ENCODE measurements at regions not wholly inside any gene's neighbourhood (a gene's known extent, or its start where the extent isn't known, plus 50 kb on each side); places are given as distances from the start of the nearest gene placed in this dataset.
"Not testable (repeated sequence)": the region's sequence is repeated elsewhere in the genome, so short reads cannot be mapped to it uniquely, and the experiment has no call there.

- H3K9ac ChIP-seq (ENCODE audit: low read length); H3K4me1 ChIP-seq (ENCODE audit: low read length): not testable (repeated sequence)
Measured at GRCh38 chr14:71807049-71807448, 125.2 kb upstream of the RGS6 start.

GRCh38 chr14:71810800-71811199 lies 121.4 kb upstream of the RGS6 start:
- not testable (repeated sequence) for H3K27me3 ChIP-seq (ENCODE audit: low read length); H3K9me2 ChIP-seq (replicated peaks; ENCODE audit: insufficient read depth, low read length); H3K4me3 ChIP-seq (ENCODE audit: low read length); H3K27ac ChIP-seq (ENCODE audit: low read length); H3K9me3 ChIP-seq (ENCODE audit: low read length); H3K36me3 ChIP-seq (ENCODE audit: insufficient read depth, low read length); H3K9ac ChIP-seq (ENCODE audit: low read length); H4K20me1 ChIP-seq (ENCODE audit: insufficient read depth, low read depth, low read length); H2AFZ ChIP-seq (ENCODE audit: low read length); H3K79me2 ChIP-seq (ENCODE audit: low read length); H3K4me1 ChIP-seq (ENCODE audit: low read length); DNase-seq; H3K4me2 ChIP-seq (ENCODE audit: low read depth, low read length, poor library complexity, severe bottlenecking)

More at GRCh38 chr14:71807049-71807448, 125.2 kb upstream of the RGS6 start:
- H3K36me3 ChIP-seq (ENCODE audit: insufficient read depth, low read length); H2AFZ ChIP-seq (ENCODE audit: low read length); H3K27ac ChIP-seq (ENCODE audit: low read length); H3K27me3 ChIP-seq (ENCODE audit: low read length); DNase-seq; H3K79me2 ChIP-seq (ENCODE audit: low read length); H3K4me2 ChIP-seq (ENCODE audit: low read depth, low read length, poor library complexity, severe bottlenecking); H3K4me3 ChIP-seq (ENCODE audit: low read length); H3K9me3 ChIP-seq (ENCODE audit: low read length); H4K20me1 ChIP-seq (ENCODE audit: insufficient read depth, low read depth, low read length); H3K9me2 ChIP-seq (replicated peaks; ENCODE audit: insufficient read depth, low read length): not testable (repeated sequence)

DNA sequence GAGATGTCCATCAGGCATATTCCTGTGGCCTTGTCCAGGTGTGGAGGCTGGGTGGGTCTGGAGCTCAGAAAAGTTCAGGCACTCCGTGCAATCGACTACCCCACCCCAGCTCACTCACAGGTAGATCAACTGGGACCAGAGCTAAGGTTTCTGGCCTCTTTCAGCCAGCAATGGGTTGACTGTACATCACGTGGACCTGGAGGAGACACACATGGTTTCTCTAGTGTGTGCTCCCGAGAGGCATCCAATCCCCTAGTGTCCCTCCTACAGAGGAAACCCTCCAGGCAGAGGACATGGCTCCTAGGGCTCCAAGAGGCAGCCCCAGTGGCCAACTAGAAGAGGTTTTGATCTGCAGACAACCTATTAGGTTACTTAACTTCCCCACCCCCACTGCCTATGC lies 119.5 kb upstream of the RGS6 start:
- H3K79me2 ChIP-seq (ENCODE audit: low read length), result no peaks in the 10 kb centered on the region
- no peaks in the 10 kb centered on the region for H3K9me2 ChIP-seq (replicated peaks; ENCODE audit: insufficient read depth, low read length)
- no peaks in the 10 kb centered on the region for H4K20me1 ChIP-seq (ENCODE audit: insufficient read depth, low read depth, low read length)
- H2AFZ ChIP-seq (ENCODE audit: low read length), result no peak overlapping the region
- H3K36me3 ChIP-seq (ENCODE audit: insufficient read depth, low read length), result no peaks in the 10 kb centered on the region
- no peaks in the 10 kb centered on the region for H3K27me3 ChIP-seq (ENCODE audit: low read length)
- H3K4me2 ChIP-seq (ENCODE audit: low read depth, low read length, poor library complexity, severe bottlenecking), result no peak overlapping the region
- H3K4me1 ChIP-seq (ENCODE audit: low read length), result no peaks in the 10 kb centered on the region
- no peak for DNase-seq
- H3K4me3 ChIP-seq (ENCODE audit: low read length), result no peak overlapping the region
- no peaks in the 10 kb centered on the region for H3K9me3 ChIP-seq (ENCODE audit: low read length)
- no peak overlapping the region for H3K27ac ChIP-seq (ENCODE audit: low read length)
- no peak overlapping the region for H3K9ac ChIP-seq (ENCODE audit: low read length)

- H3K79me2 ChIP-seq (ENCODE audit: low read length), result no peaks in the 10 kb centered on the region
- H3K27me3 ChIP-seq (ENCODE audit: low read length), result no peaks in the 10 kb centered on the region
- H2AFZ ChIP-seq (ENCODE audit: low read length), result no peak overlapping the region
- H3K27ac ChIP-seq (ENCODE audit: low read length), result no peak overlapping the region
- no peaks in the 10 kb centered on the region for H4K20me1 ChIP-seq (ENCODE audit: insufficient read depth, low read depth, low read length)
- no peaks in the 10 kb centered on the region for H3K9me2 ChIP-seq (replicated peaks; ENCODE audit: insufficient read depth, low read length)
- no peaks in the 10 kb centered on the region for H3K9me3 ChIP-seq (ENCODE audit: low read length)
- no peak overlapping the region for H3K4me3 ChIP-seq (ENCODE audit: low read length)
- H3K36me3 ChIP-seq (ENCODE audit: insufficient read depth, low read length), result no peaks in the 10 kb centered on the region
- H3K4me1 ChIP-seq (ENCODE audit: low read length), result no peaks in the 10 kb centered on the region
- H3K4me2 ChIP-seq (ENCODE audit: low read depth, low read length, poor library complexity, severe bottlenecking), result no peak overlapping the region
- no peak overlapping the region for H3K9ac ChIP-seq (ENCODE audit: low read length)
- DNase-seq, result no peak
Measured at GRCh38 chr14:71815110-71815509, 117.1 kb upstream of the RGS6 start.

DNA sequence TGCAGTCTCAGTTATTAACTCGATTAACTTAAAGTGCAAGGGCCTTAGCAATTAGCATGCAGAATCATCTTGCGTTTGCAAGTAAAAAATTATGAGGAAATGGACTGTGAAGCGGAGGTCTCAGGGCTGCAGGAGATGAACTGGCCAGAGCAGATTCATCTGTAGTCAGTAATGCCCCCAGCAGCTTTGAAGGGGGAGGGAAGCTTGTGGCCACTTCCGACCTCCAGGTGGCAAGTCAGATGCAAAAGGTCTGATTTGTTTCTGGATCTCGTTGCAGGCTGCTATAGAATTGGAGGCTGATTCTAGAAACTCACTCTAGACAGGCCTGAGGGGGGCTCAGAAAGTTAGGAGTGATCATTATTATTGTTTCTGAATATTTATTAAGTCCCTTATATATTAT lies 107.4 kb upstream of the RGS6 start:
- no peaks in the 10 kb centered on the region for H4K20me1 ChIP-seq (ENCODE audit: insufficient read depth, low read depth, low read length)
- no peak overlapping the region for H3K27ac ChIP-seq (ENCODE audit: low read length)
- no peaks in the 10 kb centered on the region for H3K27me3 ChIP-seq (ENCODE audit: low read length)
- no peak for DNase-seq
- H3K4me2 ChIP-seq (ENCODE audit: low read depth, low read length, poor library complexity, severe bottlenecking), result no peak overlapping the region
- H3K79me2 ChIP-seq (ENCODE audit: low read length), result no peaks in the 10 kb centered on the region
- no peak overlapping the region for H2AFZ ChIP-seq (ENCODE audit: low read length)
- H3K9me2 ChIP-seq (replicated peaks; ENCODE audit: insufficient read depth, low read length), result no peaks in the 10 kb centered on the region
- H3K9me3 ChIP-seq (ENCODE audit: low read length), result peaks cover under 1% of the 10 kb centered on the region
- no peak overlapping the region for H3K9ac ChIP-seq (ENCODE audit: low read length)
- no peaks in the 10 kb centered on the region for H3K36me3 ChIP-seq (ENCODE audit: insufficient read depth, low read length)
- no peak overlapping the region for H3K4me3 ChIP-seq (ENCODE audit: low read length)
- no peaks in the 10 kb centered on the region for H3K4me1 ChIP-seq (ENCODE audit: low read length)

GRCh38 chr14:71833476-71833875 lies 98.8 kb upstream of the RGS6 start:
- no peak overlapping the region for H3K9ac ChIP-seq (ENCODE audit: low read length)
- H2AFZ ChIP-seq (ENCODE audit: low read length), result no peak overlapping the region
- H3K27ac ChIP-seq (ENCODE audit: low read length), result no peak overlapping the region
- H3K9me3 ChIP-seq (ENCODE audit: low read length), result peaks cover 13% of the 10 kb centered on the region
- no peak overlapping the region for H3K4me3 ChIP-seq (ENCODE audit: low read length)
- no peak for DNase-seq
- no peaks in the 10 kb centered on the region for H3K9me2 ChIP-seq (replicated peaks; ENCODE audit: insufficient read depth, low read length)
- no peaks in the 10 kb centered on the region for H3K79me2 ChIP-seq (ENCODE audit: low read length)
- no peaks in the 10 kb centered on the region for H3K4me1 ChIP-seq (ENCODE audit: low read length)
- no peaks in the 10 kb centered on the region for H4K20me1 ChIP-seq (ENCODE audit: insufficient read depth, low read depth, low read length)
- H3K4me2 ChIP-seq (ENCODE audit: low read depth, low read length, poor library complexity, severe bottlenecking), result no peak overlapping the region
- H3K27me3 ChIP-seq (ENCODE audit: low read length), result no peaks in the 10 kb centered on the region
- no peaks in the 10 kb centered on the region for H3K36me3 ChIP-seq (ENCODE audit: insufficient read depth, low read length)

DNA sequence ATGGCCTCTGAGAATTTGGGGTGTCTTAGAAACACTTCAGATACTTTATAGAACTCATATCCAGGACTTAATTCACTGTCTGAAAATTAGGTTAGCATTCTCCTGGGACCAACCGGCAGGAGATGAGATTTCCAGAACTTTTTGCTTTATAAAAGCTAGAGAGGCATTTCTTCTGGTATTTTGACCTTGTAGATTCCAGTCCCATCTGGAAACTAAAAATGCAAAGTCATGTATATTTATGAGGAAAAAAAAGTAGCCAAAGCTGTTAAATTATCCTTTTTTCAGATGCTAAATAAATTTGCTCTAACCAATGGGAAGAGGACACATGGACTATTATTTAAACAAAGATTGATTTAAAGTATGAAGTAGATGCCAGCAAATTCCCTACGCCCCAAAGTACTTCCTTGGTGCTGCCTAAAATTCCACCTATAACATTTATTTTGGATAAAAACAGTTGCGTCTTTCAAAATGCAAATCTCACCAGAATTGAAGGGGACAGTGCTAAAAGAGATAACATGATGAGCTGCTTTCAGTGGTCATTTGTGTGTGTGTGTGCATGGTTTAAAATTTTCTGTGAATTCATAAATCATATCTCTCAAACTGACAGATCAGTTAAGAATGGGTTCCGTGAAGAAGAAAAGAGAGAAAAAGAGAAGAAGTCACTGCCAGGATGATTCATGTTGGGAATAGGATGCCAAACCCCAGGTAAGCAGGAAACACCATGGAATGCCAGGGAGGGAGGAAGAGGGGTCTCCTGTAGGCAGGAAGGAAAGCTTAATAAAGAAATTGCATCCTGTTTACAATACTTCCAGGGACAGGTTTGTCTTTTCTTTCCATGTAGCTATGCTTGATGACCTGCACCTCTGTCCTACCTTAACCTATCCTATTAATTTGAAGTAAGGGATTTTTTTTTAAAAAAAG lies 97.7 kb upstream of the RGS6 start:
- Histone ChIP-seq H3K4me1 (ENCODE audit: low read length) (no peaks in the 10 kb centered on the region), H4K20me1 (ENCODE audit: insufficient read depth, low read depth, low read length) (no peaks in the 10 kb centered on the region), H3K27ac (ENCODE audit: low read length) (no peak overlapping the region), H2AFZ (ENCODE audit: low read length) (no peak overlapping the region), H3K9me2 (replicated peaks; ENCODE audit: insufficient read depth, low read length) (no peaks in the 10 kb centered on the region), H3K36me3 (ENCODE audit: insufficient read depth, low read length) (no peaks in the 10 kb centered on the region), H3K27me3 (ENCODE audit: low read length) (no peaks in the 10 kb centered on the region), H3K9ac (ENCODE audit: low read length) (no peak overlapping the region), H3K9me3 (ENCODE audit: low read length) (peaks cover 13% of the 10 kb centered on the region), H3K79me2 (ENCODE audit: low read length) (no peaks in the 10 kb centered on the region), H3K4me2 (ENCODE audit: low read depth, low read length, poor library complexity, severe bottlenecking) (no peak overlapping the region), H3K4me3 (ENCODE audit: low read length) (no peak overlapping the region)
- no peak for DNase-seq

- Histone ChIP-seq H3K9ac (ENCODE audit: low read length) (no peak overlapping the region), H3K27ac (ENCODE audit: low read length) (no peak overlapping the region), H3K27me3 (ENCODE audit: low read length) (no peaks in the 10 kb centered on the region), H3K4me3 (ENCODE audit: low read length) (no peak overlapping the region), H4K20me1 (ENCODE audit: insufficient read depth, low read depth, low read length) (no peaks in the 10 kb centered on the region), H3K9me3 (ENCODE audit: low read length) (no peaks in the 10 kb centered on the region), H3K4me1 (ENCODE audit: low read length) (peaks cover 12% of the 10 kb centered on the region), H3K36me3 (ENCODE audit: insufficient read depth, low read length) (no peaks in the 10 kb centered on the region), H3K4me2 (ENCODE audit: low read depth, low read length, poor library complexity, severe bottlenecking) (no peak overlapping the region), H3K9me2 (replicated peaks; ENCODE audit: insufficient read depth, low read length) (no peaks in the 10 kb centered on the region), H2AFZ (ENCODE audit: low read length) (no peak overlapping the region), H3K79me2 (ENCODE audit: low read length) (no peaks in the 10 kb centered on the region)
- DNase-seq, result no peak
Measured at GRCh38 chr14:71852181-71852580, 80.0 kb upstream of the RGS6 start.
